ENCODE measurements at regions not wholly inside any gene's neighbourhood (a gene's known extent, or its start where the extent isn't known, plus 50 kb on each side); places are given as distances from the start of the nearest gene placed in this dataset.

- DNase-seq: no peak
Observed at GRCh38 chr14:35222872-35223466, 69.2 kb upstream of the PSMA6 start.

GRCh38 chr14:35223927-35224326, 68.3 kb upstream of the PSMA6 start:
- no peak for DNase-seq

GRCh38 chr14:35224615-35225014, 67.6 kb upstream of the PSMA6 start:
- no peak for DNase-seq

GRCh38 chr14:35229084-35229791, 62.9 kb upstream of the PSMA6 start:
- DNase-seq: no peak

- DNase-seq: no peak
Observed at GRCh38 chr14:35229792-35230089, 62.4 kb upstream of the PSMA6 start.

GRCh38 chr14:35231207-35231760, 60.9 kb upstream of the PSMA6 start:
- DNase-seq: no peak

- no peak for DNase-seq
Observed at GRCh38 chr14:35234012-35234805, 58.0 kb upstream of the PSMA6 start.

GRCh38 chr14:35235840-35236239, 56.3 kb upstream of the PSMA6 start:
- no peak for DNase-seq

GRCh38 chr14:35236806-35237205, 55.4 kb upstream of the PSMA6 start:
- no peak for DNase-seq

GRCh38 chr14:35240231-35240630, 52.0 kb upstream of the PSMA6 start:
- no peak for DNase-seq
